GM21515 (cell line): ENCODE measurements at regions not wholly inside any gene's neighbourhood (a gene's known extent, or its start where the extent isn't known, plus 50 kb on each side); places are given as distances from the start of the nearest gene placed in this dataset.

Experiments used
- ATAC-seq: cut with Tn5 transposase; IDR thresholded peaks from one replicate; pipeline ENCODE4 v1.9.1; 2021; ENCODE audit not compliant: unreplicated experiment

DNA sequence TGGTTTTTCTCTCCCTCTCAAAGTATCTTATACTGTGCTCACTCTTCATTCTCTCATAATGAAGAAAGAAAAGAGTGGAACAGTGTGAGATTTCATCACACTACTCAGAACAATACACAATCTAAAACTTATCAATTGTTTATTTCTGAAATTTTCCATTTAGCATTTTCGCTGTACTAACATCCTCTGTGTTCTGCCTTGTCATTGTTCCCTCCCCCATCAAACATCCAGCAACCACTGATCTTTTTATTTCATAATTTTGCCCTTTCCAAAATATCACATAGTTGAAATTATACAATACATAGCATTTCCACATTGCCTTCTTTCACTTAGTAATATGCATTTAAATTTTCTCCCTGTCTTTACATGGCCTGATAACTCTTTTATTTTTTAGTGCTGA, 658.7 kb downstream of the SLITRK1 start:
- no peak for ATAC-seq

DNA sequence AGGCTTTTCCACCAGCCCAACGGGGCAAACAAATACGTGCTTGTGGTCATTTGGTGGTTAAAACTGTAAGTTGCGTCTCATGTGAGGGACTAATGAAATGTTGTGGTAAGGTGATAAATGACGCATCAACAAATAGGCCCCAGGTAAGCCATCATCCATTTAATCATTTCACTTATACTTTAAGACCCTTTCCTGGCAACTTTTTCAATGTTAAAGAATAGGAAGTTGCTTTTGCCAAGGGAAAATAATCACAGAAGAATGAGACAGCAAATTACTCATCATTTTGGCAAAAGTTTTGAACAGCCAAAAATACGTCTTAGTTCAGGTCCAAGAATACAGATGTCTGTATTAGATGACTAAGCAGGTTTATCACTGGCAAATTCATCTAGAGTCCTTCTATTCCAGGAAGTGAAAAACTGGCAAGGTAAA, 660.4 kb downstream of the SLITRK1 start:
- ATAC-seq: no peak

DNA sequence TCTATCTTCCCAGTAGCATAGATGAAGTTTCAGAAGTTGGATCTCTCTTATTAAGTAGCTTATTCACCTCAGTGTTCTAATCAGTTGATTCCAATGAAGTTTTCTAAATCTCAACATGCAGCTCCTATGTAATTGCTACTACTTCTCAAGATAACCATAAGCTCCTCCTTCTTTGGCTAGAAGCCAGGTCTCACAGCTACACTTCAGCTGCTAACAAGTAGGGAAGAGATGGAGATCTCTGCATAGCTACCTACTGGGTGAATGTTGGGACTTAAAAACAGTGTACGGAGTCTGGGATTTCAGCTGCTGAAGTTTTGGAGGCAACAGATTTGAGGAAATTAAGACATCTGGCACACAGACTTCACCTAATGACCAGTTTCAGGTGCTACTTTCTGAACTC, 661.0 kb downstream of the SLITRK1 start:
- no peak for ATAC-seq

DNA sequence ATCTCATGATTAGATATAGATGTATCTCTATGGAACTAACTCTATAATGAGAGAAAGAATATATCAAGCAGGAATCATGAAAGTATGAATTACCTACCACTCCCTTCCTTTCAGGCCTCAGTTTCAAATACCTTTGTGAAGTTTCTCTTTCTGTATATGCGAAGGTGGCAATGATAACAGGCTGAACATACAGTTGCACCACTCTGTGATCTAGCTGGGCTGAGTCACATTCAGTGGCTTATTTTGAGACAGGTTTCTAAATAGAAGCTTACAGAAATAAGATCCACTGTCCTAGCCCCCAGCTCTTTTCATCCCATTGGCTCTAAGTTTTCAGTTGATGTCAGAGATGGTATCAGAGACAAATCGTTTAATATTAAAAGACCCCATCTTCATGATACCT, 662.0 kb downstream of the SLITRK1 start:
- no peak for ATAC-seq

GRCh38 chr13:83219832-83220231, 662.4 kb downstream of the SLITRK1 start:
- ATAC-seq: no peak

DNA sequence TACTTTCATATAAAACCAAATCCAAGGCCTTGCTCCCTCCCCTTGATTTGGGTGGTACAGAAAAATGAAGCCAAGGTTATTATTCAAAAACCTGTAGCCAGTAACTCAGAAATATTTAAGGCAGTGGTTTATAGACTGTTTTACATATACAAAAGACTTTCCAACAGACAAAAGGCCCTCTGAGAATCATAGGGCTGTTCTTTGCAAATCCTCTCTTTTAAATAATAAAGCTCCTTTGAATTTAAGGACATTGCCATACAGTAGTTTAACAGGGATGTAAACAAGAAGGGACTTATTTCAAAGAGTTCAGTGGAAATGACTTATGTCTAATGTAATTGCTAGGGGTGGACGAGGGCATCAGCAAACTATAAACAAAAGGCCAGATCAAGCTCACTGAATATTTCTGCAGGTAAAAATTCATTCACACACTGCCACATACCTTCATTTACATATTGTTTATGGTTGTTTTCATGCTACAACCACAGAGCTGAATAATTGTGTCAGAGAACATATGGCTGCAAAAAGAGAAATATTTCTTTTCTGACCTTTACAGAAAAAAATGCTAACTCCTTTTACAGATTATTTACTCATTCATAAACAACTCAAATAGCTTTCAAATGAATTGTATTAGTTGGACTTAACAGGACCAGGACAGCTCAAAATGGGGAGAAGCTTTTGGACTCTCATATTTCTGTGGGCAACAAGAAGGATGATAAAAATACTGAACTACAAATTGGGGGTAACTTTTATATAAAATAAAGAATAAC, 665.6 kb downstream of the SLITRK1 start:
- ATAC-seq: no peak

- ATAC-seq: no peak
Measured at GRCh38 chr13:83215627-83216026, 666.6 kb downstream of the SLITRK1 start.

- no peak for ATAC-seq
Measured at GRCh38 chr13:83214452-83214851, 667.8 kb downstream of the SLITRK1 start.

DNA sequence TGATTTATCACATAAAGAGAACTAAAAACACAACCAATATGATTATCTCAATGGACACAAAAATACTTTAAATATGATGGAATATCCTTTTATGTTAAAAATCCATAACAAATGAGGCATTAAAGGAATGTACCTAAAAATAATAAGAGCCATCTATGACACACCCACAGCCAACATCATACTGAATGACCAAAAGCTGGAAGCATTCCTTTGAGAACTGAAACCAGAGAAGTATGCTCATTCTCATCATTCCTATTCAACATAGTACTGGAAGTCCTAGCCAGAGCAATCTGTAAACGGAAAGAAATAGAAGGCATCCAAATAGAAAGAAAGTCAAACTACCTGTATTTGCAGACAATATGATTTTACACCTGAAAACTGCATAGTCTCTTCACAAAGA, 671.0 kb downstream of the SLITRK1 start:
- no peak for ATAC-seq

DNA sequence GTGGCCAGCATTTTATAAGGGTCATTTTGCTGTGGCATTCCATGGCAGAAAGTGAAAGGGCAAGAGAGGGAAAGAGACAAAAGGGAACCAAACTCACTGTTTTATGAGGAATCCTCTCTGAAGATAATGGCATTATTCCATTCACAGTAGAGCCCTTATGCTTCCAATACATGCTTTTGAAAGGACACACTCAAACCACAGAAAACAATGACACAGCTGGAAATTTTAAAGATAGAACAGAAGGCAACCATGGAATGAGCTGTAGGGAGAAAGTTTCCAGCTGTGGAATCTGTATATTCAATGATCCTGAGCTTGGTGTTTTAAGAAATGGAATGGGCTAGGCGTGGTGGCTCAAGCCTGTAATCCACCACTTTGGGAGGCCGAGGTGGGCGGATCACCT, 677.4 kb downstream of the SLITRK1 start:
- ATAC-seq: no peak

DNA sequence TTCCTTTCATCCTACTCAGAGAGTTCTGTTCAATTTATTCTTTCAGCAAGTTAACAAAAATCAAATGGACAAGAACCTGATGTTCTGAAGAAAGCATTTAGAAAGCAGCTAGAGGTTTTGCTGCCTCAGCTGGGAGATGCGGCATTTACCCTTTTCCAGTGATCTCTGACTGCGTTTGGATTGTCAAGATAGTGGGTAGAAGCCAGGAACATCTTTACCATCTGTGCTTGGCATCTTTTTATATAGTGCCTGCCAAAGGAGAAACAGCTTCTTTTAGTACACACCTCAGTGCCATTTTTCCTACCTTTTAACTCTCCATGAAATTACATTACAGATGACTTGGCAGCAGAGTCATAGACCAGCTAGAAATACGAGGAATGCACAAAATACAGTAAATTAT, 680.8 kb downstream of the SLITRK1 start:
- ATAC-seq: no peak

- no peak for ATAC-seq
Measured at GRCh38 chr13:83197316-83197715, 685.0 kb downstream of the SLITRK1 start.

DNA sequence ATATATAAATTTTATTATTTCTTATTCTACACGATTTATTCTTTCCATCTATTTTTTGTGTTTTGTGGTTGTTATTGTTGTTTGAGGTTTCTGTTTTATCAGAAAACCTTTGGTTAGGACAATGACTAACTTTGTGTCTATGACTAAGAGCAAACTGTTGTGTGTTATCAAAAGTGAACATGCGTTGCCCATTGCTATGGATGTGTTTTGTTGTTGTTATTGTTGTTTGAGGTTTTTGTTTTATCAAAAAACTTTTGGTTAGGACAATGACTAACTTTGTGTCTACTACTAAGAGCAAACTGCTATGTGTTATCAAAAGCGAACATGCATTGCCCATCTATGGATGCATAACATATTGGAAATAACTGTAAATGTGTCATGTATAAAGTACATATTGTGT, 692.3 kb downstream of the SLITRK1 start:
- no peak for ATAC-seq

DNA sequence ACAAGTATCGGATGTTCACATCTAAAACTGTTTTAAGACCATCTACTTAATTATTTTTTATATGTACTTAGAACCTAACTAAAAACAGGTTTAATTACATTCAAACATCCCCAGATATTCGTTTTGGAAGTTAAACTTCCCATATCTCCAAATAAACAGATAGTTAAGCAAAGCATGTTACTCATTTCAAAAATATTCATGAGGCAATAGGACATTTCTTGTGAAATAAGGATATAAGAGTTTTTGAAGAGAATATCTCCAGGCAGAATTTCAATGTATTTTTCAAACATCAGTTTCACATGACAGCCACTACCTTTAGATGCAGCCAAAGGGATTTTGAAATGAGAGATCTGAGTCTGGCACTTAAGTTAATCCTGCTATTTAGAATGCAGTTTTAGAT, 697.5 kb downstream of the SLITRK1 start:
- no peak for ATAC-seq

DNA sequence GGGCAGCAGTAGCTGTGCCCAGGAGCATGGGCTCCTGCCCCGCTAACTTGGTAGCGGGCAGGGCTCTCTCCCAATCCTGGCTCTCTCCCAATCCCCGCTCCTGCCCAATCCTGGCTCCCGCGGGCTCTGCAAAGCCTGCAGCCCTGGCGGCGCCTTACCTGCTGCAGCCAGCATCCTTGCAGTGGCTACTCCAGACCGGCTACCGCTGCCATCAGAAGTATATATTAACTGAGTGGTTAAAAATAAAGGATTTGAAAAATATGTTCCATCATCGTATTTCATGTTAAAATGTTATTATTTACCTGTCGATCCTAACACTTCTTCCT, 698.2 kb downstream of the SLITRK1 start:
- no peak for ATAC-seq

DNA sequence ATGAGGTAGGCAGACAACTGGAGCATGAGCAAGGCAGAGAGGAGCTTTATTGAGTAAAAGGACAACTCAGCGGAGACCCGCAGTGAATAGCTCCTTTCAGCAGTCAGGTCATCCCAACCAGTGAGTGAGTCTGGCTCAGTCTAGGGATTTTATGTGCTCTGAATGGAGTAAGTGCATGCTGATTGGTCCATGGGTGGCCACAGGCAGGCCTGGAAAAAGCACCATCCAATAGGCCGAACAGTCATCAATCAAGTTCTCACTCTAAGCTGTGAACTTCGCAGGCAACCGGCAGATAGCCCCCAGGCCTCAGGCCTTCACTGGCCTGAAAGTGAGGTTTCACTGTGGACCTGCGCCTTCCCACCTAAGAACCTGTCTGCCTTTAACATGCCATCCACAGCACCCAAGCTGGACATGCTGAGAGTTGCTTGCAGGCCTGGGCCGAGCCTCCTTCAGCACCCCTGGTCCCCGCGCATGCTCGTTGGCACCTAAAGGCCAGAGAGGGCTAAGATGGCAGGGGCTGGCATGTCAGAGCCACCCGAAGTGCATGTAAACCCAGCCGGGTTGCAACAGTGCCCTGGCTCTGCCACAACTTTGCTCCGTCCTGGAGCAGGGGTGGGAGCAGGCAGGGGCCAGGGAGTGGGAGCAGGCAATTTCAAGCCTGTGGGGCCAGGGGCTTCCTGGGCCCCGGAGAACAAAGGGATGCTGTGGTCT, 698.7 kb downstream of the SLITRK1 start:
- ATAC-seq: no peak

GRCh38 chr13:83182845-83183244, 699.4 kb downstream of the SLITRK1 start:
- no peak for ATAC-seq

DNA sequence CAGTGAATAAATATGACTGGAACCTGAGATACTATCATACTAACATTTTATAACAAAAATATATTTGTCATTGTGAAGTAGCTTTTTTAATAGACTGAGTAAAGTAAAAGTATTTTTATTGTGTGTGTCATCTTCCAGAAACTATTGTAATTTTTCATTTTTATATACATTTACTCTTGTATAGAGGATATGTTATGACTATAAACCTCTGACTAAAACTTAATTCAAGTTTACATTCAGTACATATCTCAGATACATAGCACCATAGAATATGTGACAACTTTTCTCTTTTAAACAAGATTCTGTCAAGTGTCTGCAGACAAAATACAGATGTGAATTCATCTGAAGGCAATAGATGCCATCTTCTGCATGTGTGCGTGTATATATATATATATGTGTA, 704.3 kb downstream of the SLITRK1 start:
- no peak for ATAC-seq

DNA sequence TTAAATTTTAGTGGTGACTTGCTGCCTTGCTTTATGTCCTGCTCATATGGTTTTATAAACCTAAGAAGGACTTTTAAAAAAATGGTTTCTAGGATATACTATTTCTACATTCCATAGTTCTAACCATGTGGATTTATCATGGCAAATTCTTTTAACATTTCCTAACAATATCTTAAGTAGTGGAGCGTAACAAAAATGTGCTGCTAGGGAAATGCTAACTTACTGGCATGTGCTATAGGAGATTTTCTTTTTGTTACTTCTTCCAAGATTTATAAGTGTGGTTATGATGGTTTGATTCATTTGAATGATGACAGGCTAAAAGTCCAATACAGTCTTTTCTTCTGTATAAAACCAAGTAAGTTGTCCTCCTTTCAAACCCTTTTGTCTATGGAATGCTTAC, 713.7 kb downstream of the SLITRK1 start:
- ATAC-seq: no peak

GRCh38 chr13:83167203-83167602, 715.1 kb downstream of the SLITRK1 start:
- no peak for ATAC-seq

- ATAC-seq: no peak
Measured at GRCh38 chr13:83166550-83166949, 715.7 kb downstream of the SLITRK1 start.

- ATAC-seq: no peak
Measured at GRCh38 chr13:83162493-83162892, 719.8 kb downstream of the SLITRK1 start.

- no peak for ATAC-seq
Measured at GRCh38 chr13:83153848-83154247, 728.4 kb downstream of the SLITRK1 start.
